H1 (cell line): ENCODE measurements at regions not wholly inside any gene's neighbourhood (a gene's known extent, or its start where the extent isn't known, plus 50 kb on each side); places are given as distances from the start of the nearest gene placed in this dataset.

Experiments
- CTCF ChIA-PET: fragments of 300-600 bp; sonication (Branson Sonifier 250); formaldehyde crosslinking; loops from one replicate; lab custom pipeline; 2021; ENCODE audit not compliant: partially characterized antibody; lab: Charles Lee
- POLR2A ChIA-PET: fragments of 300-600 bp; sonication (Branson Sonifier 250); formaldehyde crosslinking; loops from one replicate; lab custom pipeline; 2021; ENCODE audit warnings: inconsistent platforms; ENCODE audit not compliant: partially characterized antibody; lab: Charles Lee
- DNase-seq, 2 experiments: peaks; one replicate each; pipeline versions ENCODE4 v3.0.0 to v3.0.0-alpha.2; 2010 to 2022; ENCODE audit warnings: low spot score in 2 of 2, low read depth in 1 of 2, mixed read lengths in 1 of 2
- FAIRE-seq: peaks from 2 replicates; lab custom pipeline; 2011; peaks lifted over from hg19 to GRCh38; lab: Jason Lieb, UNC
- H2AFZ ChIP-seq: 2 replicates; pipeline ENCODE4 v1.8.1; 2012; ENCODE audit warnings: low read length, inconsistent platforms
- H2AK5ac ChIP-seq: 2 replicates; pipeline ENCODE4 v1.6.1; 2013; ENCODE audit warnings: low read depth, low read length
- H2BK120ac ChIP-seq: replicated peaks from 2 replicates; pipeline ENCODE3; 2013; ENCODE audit warnings: low read depth, low read length, inconsistent platforms
- H2BK12ac ChIP-seq: 2 replicates; pipeline ENCODE4 v1.6.1; 2013; ENCODE audit warnings: low read depth, low read length
- H2BK15ac ChIP-seq: 2 replicates; pipeline ENCODE4 v1.6.1; 2013; ENCODE audit warnings: low read length
- H2BK20ac ChIP-seq: 2 replicates; pipeline ENCODE4 v1.6.1; 2013; ENCODE audit warnings: low read length
- H2BK5ac ChIP-seq: 2 replicates; pipeline ENCODE4 v1.6.1; 2013; ENCODE audit warnings: low read depth, low read length
- H3K14ac ChIP-seq: 2 replicates; pipeline ENCODE4 v1.6.1; 2013; ENCODE audit warnings: inconsistent platforms; ENCODE audit not compliant: insufficient read length
- H3K18ac ChIP-seq: 2 replicates; pipeline ENCODE4 v1.6.1; 2013; ENCODE audit warnings: low read length; ENCODE audit errors: extremely low read depth
- H3K23ac ChIP-seq: 2 replicates; pipeline ENCODE4 v1.6.1; 2013; ENCODE audit warnings: inconsistent platforms; ENCODE audit not compliant: insufficient read length
- H3K23me2 ChIP-seq: 2 replicates; pipeline ENCODE4 v1.6.1; 2013; ENCODE audit warnings: low read depth, low read length
- H3K27ac ChIP-seq: 2 replicates; pipeline ENCODE4 v1.6.1; 2011; ENCODE audit warnings: low read depth, low read length, inconsistent platforms
- H3K27me3 ChIP-seq, 4 experiments: replicated peaks in 1 of 4; 1 replicate in 1 of 4; 2 replicates in 3 of 4; pipeline versions ENCODE4 v1.6.1 to v1.8.1; 2011 to 2013; ENCODE audit warnings: low read length in 3 of 4, mild to moderate bottlenecking in 3 of 4, inconsistent platforms in 2 of 4, mixed read lengths in 2 of 4, moderate library complexity in 1 of 4; ENCODE audit not compliant: control insufficient read depth in 3 of 4, insufficient read depth in 3 of 4; ENCODE audit errors: extremely low read depth in 1 of 4
- H3K36me3 ChIP-seq, 4 experiments: 2 replicates each; pipeline versions ENCODE4 v1.6.1 to v1.8.1; 2011 to 2013; ENCODE audit warnings: mild to moderate bottlenecking in 4 of 4, low read length in 3 of 4, moderate library complexity in 2 of 4, control low read depth in 1 of 4, inconsistent platforms in 1 of 4; ENCODE audit not compliant: insufficient read depth in 4 of 4, control insufficient read depth in 2 of 4
- H3K4ac ChIP-seq: replicated peaks from 2 replicates; pipeline ENCODE3; 2013; ENCODE audit warnings: low read length, low read depth, mixed read lengths, inconsistent platforms; ENCODE audit not compliant: insufficient read length
- H3K4me1 ChIP-seq, 4 experiments: replicated peaks in 1 of 4; 1 replicate in 1 of 4; 2 replicates in 3 of 4; pipeline versions ENCODE4 v1.6.1 to v1.8.1; 2011 to 2013; ENCODE audit warnings: low read length in 3 of 4, inconsistent platforms in 2 of 4, mixed read lengths in 1 of 4; ENCODE audit not compliant: insufficient read depth in 4 of 4, control insufficient read depth in 3 of 4
- H3K4me2 ChIP-seq, 2 experiments: 2 replicates each; pipeline versions ENCODE4 v1.6.1 to v1.8.1; 2011 to 2013; ENCODE audit warnings: low read depth in 2 of 2, low read length in 2 of 2, control low read depth in 1 of 2, inconsistent platforms in 1 of 2, mild to moderate bottlenecking in 1 of 2; ENCODE audit not compliant: insufficient read depth in 1 of 2
- H3K4me3 ChIP-seq, 4 experiments: fragments of 200-600, 300-600 bp in 1 of 4; sonication (generic), shearing (Covaris generic), sonication (Bioruptor Twin) in 1 of 4; 2 replicates each; pipeline versions ENCODE4 v1.5.1 to v1.8.1; 2011 to 2016; ENCODE audit warnings: low read length in 4 of 4, low read depth in 3 of 4, control low read depth in 2 of 4, inconsistent platforms in 2 of 4, mild to moderate bottlenecking in 2 of 4, mixed read lengths in 1 of 4, moderate library complexity in 1 of 4; ENCODE audit not compliant: insufficient read depth in 2 of 4; ENCODE audit errors: extremely low read depth in 1 of 4
- H3K56ac ChIP-seq: replicated peaks from 2 replicates; pipeline ENCODE3; 2013; ENCODE audit warnings: low read depth, mild to moderate bottlenecking, mixed read lengths, low read length, inconsistent platforms; ENCODE audit not compliant: insufficient read length
- H3K79me1 ChIP-seq: 2 replicates; pipeline ENCODE4 v1.6.1; 2013; ENCODE audit warnings: low read depth, low read length, control low read depth
- H3K79me2 ChIP-seq, 2 experiments: 2 replicates each; pipeline versions ENCODE4 v1.6.1 to v1.8.1; 2012 to 2013; ENCODE audit warnings: low read length in 2 of 2, mild to moderate bottlenecking in 2 of 2, inconsistent platforms in 1 of 2; ENCODE audit not compliant: insufficient read depth in 2 of 2, control insufficient read depth in 1 of 2
- H3K9ac ChIP-seq, 4 experiments: replicated peaks in 1 of 4; 1 replicate in 1 of 4; 2 replicates in 3 of 4; pipeline versions ENCODE4 v1.6.1 to v1.8.1; 2011 to 2013; ENCODE audit warnings: low read depth in 3 of 4, low read length in 3 of 4, control low read depth in 2 of 4, mild to moderate bottlenecking in 2 of 4, moderate library complexity in 2 of 4, inconsistent platforms in 1 of 4; ENCODE audit errors: extremely low read depth in 1 of 4
- H3K9me3 ChIP-seq, 2 experiments: 2 replicates each; pipeline versions ENCODE4 v1.6.1 to v1.8.1; 2012 to 2013; ENCODE audit warnings: mild to moderate bottlenecking in 2 of 2, moderate library complexity in 2 of 2, control low read depth in 1 of 2, inconsistent platforms in 1 of 2, low read depth in 1 of 2, low read length in 1 of 2, mixed read lengths in 1 of 2; ENCODE audit not compliant: insufficient read depth in 2 of 2
- H4K20me1 ChIP-seq, 2 experiments: replicated peaks in 1 of 2; 2 replicates each; pipeline versions ENCODE3 to v1.8.1; 2011 to 2013; ENCODE audit warnings: inconsistent platforms in 2 of 2, low read length in 2 of 2, mild to moderate bottlenecking in 1 of 2; ENCODE audit not compliant: insufficient read depth in 2 of 2, control insufficient read depth in 1 of 2
- H4K5ac ChIP-seq: 2 replicates; pipeline ENCODE4 v1.6.1; 2013; ENCODE audit warnings: low read length, low read depth, mixed read lengths, inconsistent platforms; ENCODE audit not compliant: insufficient read length
- H4K8ac ChIP-seq: 2 replicates; pipeline ENCODE4 v1.8.0; 2013; ENCODE audit warnings: mild to moderate bottlenecking, moderate library complexity, low read length, inconsistent platforms; ENCODE audit not compliant: insufficient read depth; ENCODE audit errors: extremely low read depth
- H4K91ac ChIP-seq: replicated peaks from 2 replicates; pipeline ENCODE3; 2013; ENCODE audit warnings: low read length, mixed read lengths, inconsistent platforms; ENCODE audit not compliant: insufficient read length
- POU5F1 ChIP-seq: IDR thresholded peaks from 2 replicates; pipeline ENCODE4 v1.6.1; 2011; ENCODE audit warnings: low read depth, mild to moderate bottlenecking, low read length, moderate library complexity
- WGBS, 2 experiments: shearing (Covaris generic) in 1 of 2; methylation state at CpG; one replicate each; pipeline versions ENCODE4 v1.1.6 to v1.1.7; 2013 to 2015; ENCODE audit warnings: low lambda C conversion rate in 2 of 2, mixed read lengths in 2 of 2, inconsistent platforms in 1 of 2, low coverage in 1 of 2, missing lambda C conversion rate in 1 of 2; ENCODE audit not compliant: insufficient replicate concordance in 2 of 2, insufficient coverage in 1 of 2, insufficient read length in 1 of 2; ENCODE audit errors: extremely low coverage in 1 of 2, missing lambda C conversion rate in 1 of 2; 5-methylcytosine and 5-hydroxymethylcytosine counted together

- Histone ChIP-seq H3K18ac (no peak overlapping the region), H2BK12ac (no peak overlapping the region), H3K4me2 (no peak overlapping the region), H2AK5ac (no peak overlapping the region), H3K79me2 (no peaks in the 10 kb centered on the region), H3K23me2 (no peaks in the 10 kb centered on the region), H3K23ac (no peak overlapping the region), H4K91ac (no peak overlapping the region), H2BK120ac (no peak overlapping the region), H3K79me1 (no peaks in the 10 kb centered on the region), H3K9me3 (peaks cover 0 to 71% of the 10 kb centered on the region in 2 experiments; a peak in 2 of 4 replicates), H3K27ac (no peak overlapping the region), H3K4ac (no peak overlapping the region), H3K14ac (no peak overlapping the region), H3K27me3 (no peaks in the 10 kb centered on the region), H2BK15ac (no peak overlapping the region), H2BK5ac (no peak overlapping the region), H4K5ac (no peak overlapping the region), H2BK20ac (no peak overlapping the region), H3K4me1 (no peaks in the 10 kb centered on the region), H3K36me3 (no peaks in the 10 kb centered on the region), H3K9ac (no peak overlapping the region), H3K4me3 (no peak overlapping the region), H2AFZ (no peak overlapping the region), H4K8ac (no peak overlapping the region), H4K20me1 (no peaks in the 10 kb centered on the region), H3K56ac (no peak overlapping the region)
- POLR2A ChIA-PET: no interaction called here
- TF ChIP-seq POU5F1: no peak
- CTCF ChIA-PET: no interaction called here
- no peak for FAIRE-seq
- DNase-seq: no peak
- no CpG with 5 or more reads among the region's 14 CpGs for WGBS, 2 experiments
These were observed 125.9 kb upstream of the FOXD4L5 start for GRCh38 chr9:65410926-65411325.
